Islet precursor cell (in vitro differentiated cells): ENCODE measurements at regions not wholly inside any gene's neighbourhood (a gene's known extent, or its start where the extent isn't known, plus 50 kb on each side); places are given as distances from the start of the nearest gene placed in this dataset.

Experiments
- DNase-seq: peaks from one replicate; pipeline ENCODE4 v3.0.0-alpha.2; 2018

DNA sequence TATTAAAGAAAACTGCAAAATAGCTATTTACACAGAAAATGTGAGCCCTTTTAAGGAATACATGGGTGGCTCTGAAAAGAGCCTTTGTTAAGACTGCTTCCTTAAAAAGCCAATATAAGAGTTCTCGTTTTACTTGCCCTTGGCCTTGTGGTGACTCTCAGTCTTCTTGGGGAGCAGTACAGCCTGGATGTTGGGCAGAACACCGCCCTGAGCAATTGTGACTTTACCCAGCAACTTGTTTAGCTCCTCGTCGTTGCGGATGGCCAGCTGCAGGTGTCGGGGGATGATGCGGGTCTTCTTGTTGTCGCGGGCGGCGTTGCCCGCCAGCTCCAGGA lies 111.5 kb downstream of the HFE start:
- DNase-seq, result no peak

DNA sequence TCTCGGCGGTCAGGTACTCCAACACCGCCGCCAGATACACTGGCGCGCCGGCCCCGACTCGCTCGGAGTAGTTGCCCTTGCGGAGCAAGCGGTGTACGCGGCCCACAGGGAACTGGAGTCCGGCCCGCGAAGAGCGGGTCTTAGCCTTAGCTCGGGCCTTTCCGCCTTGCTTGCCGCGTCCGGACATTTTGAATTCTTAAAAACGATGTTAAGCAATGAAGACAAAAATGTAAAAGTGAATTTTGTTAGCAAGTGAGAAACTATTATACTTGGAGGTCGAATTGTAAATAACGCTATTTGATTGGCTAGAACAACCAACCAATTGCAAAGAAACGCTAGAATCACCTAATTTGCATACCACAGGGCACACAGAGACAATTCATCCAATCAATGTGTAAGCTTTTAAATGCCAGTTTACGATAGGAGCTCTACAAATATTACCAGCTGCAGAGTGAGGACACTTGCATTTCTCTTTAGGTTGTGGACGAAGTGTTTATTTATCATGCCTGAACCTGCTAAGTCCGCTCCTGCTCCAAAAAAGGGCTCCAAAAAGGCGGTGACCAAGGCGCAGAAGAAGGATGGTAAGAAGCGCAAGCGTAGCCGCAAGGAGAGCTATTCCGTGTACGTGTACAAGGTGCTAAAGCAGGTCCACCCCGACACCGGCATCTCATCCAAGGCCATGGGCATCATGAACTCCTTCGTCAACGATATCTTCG lies 112.0 kb downstream of the HFE start:
- DNase-seq, result peak; percentile 89

DNA sequence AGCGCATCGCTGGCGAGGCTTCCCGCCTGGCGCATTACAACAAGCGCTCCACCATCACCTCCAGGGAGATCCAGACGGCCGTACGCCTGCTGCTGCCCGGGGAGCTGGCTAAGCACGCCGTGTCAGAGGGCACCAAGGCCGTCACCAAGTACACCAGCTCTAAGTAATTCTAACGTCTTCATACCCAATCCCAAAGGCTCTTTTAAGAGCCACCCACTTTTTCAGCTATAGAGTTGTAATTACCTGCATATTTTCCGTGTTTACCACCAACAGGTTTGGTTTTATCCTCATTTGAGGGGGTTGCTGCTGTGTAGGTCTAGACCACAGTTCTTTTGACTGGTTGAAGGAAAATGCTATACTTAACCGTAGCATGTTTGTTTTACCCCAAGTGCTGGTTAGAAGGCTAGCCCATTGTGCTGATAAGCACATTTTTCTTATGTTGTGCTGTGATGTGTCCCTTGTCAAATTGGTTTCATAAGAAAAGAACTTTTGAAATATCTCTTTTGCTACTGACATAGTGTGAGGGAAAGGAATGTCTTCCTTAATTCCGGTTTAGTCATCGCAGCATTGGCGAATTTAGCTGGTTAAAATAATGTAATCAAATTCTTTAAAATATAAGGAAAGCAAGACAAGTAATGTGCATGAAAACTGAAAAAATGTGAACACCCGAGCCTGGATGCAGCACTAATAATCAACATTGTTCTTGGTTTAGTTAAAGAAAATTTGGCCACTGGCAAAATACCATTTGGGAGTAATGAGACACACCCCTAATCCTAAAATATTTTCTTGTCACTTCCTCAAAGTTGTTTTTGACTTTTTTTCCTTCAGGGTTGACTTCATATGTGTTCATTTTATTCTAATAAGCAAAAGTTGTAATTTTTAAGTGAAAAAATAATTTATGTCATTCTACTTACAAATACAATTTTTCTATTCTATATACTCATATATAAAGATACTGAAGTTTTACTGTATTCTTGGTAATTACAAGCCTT lies 112.8 kb downstream of the HFE start:
- DNase-seq, result no peak

DNA sequence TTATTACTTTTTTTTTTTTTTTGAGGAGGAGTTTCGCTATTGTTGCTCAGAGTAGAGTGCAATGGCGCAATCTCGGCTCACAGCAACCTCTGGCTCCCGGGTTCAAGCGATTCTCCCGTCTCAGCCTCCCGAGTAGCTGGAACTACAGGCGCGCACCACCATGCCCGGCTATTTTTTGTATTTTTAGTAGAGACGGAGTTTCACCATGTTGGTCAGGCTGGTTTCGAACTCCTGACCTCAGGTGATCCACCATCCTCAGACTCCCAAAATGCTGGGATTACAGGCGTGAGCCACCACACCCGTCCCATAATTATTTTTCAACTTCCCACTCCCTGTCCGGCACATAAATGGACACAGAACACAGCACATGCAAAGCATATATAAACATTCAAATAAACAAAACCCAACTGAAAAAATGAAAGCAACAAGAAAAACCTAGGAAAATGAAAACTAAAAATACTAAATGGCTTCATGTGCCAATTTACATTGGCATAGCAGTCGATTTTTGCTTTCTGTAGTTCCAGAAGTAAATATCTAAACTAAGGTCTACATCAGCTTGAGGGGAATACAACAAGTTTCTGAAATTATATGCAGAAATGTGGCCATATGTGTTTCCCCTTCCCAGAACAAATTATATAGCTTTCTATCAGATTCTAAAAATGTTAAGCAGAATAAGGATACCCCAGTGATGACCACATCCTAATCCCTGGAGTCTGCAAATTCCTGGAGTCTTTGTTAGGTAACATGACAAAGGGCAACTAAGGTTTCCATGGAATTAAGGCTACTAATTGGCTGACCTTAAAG lies 113.9 kb downstream of the HFE start:
- DNase-seq, result no peak

DNA sequence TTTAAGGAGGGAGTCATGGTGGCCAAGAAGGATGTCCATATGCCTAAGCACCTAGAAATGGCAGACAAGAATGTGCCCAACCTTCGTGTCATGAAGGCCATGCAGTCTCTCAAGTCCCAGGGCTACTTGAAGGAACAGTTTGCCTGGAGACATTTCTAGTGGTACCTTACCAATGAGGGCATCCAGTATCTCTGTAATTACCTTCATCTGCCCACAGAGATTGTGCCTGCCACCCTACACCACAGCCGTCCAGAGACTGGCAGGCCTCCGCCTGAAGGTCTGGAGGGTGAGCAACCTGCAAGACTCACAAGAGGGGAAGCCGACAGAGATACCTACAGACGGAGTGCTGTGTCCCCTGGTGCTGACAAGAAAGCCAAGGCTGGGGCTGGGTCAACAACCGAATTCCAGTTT lies 115.0 kb downstream of the HFE start:
- no peak for DNase-seq

DNA sequence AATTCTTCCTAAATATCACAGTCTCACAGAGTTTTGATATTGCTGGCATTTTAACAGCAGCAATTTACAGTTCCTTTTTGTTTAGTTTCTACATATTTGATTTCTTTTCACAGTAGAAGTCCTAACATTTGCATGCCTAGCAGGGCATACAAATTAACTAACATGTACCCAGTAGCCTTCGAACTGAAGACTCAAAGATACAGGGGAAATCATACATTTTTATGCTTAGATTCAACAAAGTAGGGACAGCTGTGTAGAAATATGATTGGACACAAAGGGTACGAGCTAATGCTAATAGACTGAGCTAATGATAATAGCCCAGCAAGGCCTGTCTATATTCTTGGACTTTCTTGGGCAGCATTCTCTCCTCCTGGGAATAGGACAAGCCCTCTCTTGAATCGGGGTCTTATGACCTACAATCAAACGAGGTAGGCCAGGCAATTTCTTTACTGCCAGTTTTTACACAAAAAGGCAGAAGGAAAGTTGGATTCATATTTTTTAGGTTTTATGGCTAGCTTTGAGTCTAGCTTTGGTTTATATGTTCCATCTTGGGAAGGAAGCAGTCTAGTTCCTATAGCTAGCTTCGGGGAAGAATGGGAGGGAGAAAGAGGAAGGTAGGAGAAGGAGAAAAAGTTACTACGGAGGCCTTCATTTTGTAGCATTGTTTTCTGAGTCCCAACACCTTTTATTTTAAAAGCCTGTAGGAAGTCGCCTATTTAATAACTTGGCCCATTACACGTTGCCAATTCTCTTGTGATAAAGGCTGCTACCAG lies 115.8 kb downstream of the HFE start:
- no peak for DNase-seq

DNA sequence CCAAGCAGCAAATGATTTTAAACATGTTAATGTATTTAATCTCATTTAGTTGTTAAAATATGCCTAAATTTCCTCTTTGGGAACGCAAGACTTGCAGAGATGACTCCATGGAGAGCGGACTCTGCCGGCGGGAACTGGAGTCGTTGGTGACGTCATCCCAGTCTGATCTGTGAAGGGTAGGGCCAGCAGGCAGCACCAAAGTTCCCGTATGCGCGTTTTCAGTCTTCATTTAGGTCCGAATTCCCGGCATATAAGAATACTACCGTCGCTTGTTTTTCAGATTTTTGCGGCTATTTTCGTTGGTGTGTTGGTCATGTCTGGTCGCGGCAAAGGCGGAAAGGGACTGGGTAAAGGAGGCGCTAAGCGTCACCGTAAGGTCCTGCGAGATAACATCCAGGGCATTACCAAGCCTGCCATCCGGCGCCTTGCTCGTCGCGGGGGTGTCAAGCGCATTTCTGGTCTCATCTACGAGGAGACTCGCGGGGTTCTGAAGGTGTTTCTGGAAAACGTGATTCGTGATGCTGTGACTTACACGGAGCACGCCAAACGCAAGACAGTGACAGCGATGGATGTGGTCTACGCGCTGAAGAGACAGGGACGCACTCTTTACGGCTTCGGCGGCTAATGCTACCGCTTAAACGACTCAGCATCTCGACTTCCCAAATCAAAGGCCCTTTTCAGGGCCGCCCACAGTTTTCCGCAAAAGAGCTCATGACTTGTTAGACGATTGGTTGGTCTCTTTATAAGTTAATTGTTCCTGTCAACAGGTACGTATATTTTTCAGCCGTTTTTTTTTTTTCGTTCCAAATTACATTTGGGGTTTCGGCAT lies 117.3 kb downstream of the HFE start:
- DNase-seq, result peak; percentile 98

DNA sequence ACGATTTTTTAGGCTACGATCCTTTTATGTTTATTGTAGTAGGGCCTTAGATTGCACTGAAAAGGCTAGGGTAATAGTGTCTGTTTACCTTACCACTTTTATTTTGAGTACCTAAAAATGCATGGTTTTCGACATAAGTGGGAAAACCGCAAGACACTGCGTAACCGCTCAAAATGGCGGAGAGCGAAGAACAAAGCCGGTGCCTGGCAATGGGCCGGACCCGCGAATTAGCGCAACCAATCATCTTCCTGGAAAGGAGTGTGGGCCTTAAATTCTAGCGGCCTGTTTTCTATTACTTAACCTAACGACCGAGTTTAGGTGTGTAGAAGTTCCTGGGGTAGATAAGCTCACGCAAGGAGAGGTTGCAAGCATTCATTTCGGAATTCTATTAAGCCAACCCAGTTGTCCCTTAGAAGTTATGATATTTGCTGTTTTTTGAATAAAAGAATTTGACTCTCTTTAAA lies 118.0 kb downstream of the HFE start:
- peak; percentile 89 for DNase-seq

DNA sequence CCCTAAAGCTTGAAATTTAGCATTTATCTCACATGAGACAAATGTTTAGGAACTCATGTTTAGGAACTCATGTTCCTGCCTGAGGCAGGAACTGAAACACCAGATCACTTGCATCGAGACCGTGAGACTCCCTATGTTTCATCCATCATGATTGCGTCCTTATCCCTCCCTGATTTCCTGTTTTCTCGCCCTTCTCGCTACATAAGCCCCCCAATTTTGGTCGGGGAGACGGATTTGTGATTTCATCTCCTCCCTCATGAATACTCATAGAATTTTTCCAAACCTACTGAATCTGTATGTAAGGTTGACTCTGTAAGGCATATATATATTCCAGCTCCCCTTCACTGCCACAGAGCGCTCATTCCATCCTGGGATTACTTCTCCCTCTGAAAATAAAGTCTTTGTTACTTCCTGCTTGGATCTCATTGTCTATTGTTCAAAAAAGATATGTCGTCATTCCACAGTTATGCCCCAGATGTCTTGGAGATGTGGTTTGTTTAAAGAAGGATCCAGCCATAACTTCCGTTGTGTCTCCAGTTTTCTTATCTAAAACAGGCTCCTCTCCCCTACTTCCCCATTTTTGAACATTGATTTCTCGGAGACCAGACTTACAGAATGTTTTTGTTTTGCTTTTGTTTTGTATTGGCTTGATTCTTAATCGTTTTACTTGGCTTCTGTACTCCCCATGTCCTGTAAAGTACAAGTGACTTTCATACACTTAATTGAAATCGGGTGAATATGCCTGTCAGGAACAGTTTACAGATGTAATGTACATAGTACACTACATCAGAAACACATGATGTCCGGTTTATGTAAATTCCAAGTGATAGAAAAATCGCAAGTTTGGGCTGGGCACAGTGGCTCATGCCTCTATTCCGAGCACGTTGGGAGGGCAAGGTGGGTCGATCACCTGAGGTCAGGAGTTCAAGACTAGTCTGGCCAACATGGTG lies 118.7 kb downstream of the HFE start:
- DNase-seq, result peak; percentile 64

DNA sequence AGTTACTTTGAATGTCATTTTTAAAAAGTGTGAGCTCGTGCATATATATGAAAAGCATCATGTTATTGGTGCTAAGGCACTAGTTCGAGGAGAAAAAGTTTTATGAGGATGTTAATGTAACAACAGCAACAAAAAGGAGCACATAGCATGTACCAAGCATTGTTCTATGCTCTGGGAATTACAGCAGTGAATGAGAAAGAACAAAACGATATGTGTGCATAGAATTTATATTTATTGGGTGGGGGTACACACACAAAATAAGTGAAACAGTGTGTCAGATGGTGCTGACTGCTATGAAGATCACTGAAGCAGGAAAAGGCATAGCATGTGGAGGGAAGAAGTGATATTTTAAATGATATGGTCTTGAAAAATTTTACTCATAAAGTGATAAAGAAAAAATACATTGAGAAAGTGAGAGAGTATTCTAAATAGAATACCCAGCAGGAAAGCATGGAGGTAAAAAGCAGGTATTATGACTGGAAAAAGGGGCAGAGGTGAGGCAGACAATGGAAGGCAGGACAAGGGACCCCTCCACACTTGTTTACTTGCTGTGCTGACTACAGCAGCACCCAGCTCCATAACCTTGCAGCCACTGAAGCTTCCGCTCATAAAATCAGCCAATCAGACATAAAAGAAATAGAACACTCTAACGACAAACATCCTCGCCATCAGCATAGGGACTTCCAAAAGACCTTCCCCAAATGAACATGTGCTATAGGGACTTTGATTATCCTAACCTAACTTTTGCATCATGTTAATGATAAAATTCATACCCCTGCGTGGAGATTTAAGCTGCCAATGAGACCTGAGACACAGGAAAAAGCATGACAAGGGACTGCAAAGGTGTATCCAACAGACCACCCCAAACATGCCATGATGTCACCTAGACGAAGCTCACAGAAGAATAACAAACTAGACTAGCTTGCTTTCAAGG lies 119.9 kb downstream of the HFE start:
- DNase-seq, result no peak

DNA sequence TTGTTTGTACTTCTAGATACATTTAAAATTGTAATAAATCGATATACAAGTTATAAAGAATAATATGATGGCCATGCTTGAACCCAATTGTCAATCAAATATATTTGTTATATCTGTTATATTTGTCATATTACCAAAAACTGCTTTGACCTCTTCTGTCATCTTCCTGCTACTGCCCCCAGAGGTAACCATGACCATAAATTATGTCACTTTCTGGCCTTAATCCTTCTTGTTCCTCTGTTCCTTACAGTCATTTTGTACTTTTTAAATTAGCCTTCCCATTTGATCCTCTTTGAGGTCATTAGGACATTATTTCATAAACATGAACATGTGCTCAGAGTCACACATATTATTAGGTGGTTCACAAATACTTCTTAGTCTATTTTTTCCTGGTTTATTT lies 124.7 kb downstream of the HFE start:
- DNase-seq, result no peak

DNA sequence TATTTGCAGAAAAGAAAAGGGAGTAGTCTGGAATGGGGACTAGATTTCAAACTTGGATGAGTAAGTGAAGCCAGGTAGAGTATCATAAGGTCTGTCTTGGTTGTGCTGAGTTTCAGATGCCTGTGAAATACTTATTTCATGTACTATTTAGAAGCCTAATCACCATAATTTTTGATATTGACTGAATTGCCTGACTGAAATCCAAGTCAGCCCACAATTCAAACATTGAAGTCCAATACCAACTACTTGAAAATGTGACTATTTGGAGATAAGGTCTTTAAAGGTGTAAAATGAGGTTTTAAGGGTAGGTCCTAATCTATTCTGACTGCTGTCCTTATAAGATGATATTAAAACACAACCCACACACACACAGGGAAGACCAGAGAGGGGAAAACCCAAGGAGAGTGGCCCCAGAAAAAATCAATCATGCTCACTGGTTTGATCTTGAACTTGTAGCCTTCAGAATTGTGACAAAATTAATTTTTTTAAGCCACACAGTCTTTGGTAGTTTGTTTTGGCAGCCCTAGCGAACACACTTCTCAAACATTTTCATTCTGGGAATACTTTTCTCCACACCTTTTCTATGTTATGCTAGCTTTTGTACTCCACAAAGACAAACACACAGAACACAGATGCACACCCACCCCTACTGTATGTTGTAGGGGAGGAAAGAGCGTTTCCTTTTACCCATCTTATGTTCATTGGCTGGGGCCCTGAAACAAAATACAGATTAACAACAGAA lies 126.3 kb downstream of the HFE start:
- no peak for DNase-seq

DNA sequence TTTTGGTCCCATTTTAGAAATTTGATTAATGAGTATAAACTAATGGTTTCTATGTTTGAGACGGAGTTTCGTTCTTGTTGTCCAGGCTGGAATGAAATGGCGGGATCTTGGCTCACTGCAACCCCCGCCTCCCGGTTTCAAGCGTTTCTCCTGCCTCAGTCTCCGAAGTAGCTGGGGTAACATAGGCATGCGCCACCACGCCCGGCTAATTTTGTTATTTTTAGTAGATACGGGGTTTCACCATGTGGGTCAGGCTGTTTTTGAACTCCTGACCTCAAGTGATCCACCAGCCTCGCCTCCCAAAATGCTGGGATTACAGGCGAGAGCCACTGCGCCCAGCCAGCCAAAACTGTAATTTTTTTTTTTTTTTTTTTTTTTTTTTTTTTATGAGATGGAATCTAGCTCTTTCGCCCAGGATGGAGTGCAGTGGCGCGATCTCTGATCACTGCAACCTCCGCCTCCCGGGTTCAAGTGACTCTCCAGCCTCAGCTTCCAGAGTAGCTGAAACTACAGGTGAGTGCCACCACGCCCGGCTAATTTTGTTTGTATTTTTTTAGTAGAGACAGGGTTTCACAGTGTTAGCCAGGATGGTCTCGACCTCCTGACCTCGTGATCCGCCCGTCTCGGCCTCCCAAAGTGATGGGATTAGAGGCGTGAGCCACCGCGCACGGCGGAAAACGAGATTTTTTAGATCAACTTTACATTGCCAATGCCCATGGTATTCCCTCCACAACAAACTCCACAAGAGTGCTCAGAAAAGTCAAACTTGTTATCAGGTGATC lies 127.8 kb downstream of the HFE start:
- no peak for DNase-seq

DNA sequence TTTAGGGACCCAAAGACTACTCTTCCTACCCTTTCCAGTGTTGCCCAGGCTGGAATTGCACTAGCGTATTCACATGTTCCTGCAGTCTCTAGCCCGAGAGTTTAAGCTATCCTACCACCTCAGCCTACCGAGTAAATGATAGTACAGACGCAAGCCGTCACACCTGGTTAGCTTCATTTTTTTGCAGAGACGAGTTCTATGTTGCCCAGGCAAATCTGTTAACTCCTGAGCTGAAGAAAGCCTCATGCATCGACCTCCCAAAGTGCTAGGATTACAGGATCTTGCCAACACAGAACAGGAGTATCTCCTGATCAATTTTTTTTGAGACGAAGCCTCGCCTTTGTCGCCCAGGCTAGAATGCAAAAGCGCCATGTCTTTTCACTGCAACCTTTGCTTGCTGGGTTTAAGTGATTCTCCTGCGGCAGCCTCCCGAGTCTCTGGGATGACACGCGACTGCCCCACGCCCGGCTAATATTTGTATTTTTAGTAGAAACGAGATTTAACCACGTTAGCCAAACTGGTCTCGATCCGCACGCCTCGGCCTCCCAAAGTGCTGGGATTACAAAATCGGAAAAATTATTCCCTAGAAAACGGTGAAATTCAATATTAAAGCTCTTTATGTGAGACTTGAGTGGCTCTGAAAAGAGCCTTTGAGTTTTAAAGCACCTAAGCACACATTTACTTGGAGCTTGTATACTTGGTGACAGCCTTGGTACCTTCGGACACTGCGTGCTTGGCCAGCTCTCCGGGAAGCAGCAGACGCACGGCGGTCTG lies 128.5 kb downstream of the HFE start:
- peak; percentile 69 for DNase-seq

DNA sequence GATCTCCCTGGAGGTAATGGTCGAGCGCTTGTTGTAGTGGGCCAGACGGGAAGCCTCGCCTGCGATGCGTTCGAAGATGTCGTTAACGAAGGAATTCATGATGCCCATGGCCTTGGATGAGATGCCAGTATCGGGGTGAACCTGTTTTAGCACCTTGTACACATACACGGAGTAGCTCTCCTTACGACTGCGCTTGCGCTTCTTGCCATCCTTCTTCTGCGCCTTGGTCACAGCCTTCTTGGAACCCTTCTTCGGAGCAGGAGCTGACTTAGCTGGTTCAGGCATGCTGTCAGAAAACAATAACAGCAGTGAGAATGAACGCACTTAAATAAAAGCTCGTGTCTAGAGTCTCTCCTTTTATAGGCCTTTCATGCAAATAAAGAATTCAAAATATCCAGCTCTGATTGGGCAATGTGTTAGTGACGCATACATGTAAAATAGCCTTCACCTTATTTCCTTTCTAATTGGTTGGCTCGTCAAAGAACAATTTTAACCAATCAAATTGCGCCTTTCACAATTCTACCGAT lies 129.2 kb downstream of the HFE start:
- DNase-seq, result peak; percentile 93
